ENCODE measurements at regions not wholly inside any gene's neighbourhood (a gene's known extent, or its start where the extent isn't known, plus 50 kb on each side); places are given as distances from the start of the nearest gene placed in this dataset.

DNA sequence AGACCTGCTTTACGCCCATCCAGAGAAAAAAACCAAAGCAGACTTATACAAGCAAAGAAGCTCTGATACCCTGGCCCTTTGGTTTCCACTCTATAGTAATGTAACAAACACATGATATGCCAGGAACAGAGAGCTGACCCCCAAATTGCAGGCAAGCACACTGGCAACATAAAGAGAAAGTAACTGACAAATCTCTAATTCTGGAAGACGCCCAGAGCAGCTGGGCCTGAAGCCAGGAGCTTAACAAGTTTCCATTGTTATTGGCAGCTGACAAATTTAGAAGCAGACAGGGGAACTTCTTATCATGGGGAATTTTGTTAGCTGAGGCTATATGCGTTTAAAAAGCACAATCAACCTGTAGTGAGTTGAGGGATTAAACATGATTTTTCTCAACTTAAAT lies 158.0 kb downstream of the DLEU7 start:
- peak in 2 of 3 donors; percentile 18 to 54 for DNase-seq (ENCODE audit: low read depth in 2 of 3, low spot score in 2 of 3)

DNA sequence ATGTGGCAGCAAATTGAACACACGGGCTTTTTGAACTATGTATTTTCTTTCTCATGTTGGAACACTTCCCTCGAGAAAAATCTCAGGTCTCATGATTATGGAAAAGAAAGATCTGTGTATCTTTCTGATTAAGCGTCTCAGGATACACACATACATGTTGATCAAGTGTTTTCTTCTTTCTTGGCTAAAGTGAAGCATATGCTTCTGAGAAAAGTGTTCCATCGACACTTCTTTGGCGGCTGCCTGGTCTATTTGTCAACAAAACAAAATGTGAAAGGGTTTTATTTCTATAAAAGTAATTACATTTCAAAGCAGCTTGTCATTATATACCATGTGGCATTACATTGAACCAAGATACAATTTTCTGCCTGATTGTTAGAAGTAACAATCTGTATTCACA lies 157.5 kb downstream of the DLEU7 start:
- no peak for DNase-seq (ENCODE audit: low read depth in 2 of 3, low spot score in 2 of 3)

DNA sequence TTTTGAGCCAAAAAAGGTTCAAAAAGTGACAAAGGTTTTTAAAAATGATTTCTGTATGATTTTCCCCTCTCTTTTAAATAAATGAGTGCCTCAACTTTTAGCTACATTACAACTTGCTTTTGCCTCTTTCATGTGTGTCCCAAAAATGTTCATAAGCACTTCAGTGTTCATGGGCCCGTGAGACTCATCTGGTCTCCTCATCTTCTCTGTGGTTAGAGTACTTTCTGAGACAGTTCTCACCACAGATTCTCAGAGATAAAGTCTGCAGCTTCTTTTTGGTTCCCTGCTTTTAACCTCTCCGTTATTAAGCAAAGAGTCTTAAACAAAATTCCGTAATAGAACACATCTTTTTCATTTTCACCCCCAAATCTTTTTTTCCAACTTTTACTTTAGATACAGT lies 156.9 kb downstream of the DLEU7 start:
- no peak for DNase-seq (ENCODE audit: low read depth in 2 of 3, low spot score in 2 of 3)

DNA sequence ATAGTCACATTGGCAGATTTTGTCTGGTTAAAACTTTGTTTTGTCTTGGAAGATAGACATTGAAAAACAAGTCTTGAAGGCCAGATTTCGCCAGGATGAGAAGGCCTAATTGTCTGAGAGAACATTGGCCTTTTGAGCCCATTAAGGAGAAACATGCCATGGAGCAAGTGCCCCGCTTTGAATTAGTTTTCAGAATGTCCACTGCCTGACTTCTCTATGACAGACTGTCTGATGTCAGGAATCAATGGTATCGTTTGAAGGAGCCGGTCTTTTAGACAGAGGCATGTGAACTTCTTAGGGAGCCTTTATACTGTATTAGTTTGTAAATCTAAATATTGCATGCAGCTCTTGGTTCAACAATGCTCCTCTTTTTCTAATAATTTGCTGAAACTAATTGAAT lies 155.9 kb downstream of the DLEU7 start:
- DNase-seq (ENCODE audit: low read depth in 2 of 3, low spot score in 2 of 3): no peak

DNA sequence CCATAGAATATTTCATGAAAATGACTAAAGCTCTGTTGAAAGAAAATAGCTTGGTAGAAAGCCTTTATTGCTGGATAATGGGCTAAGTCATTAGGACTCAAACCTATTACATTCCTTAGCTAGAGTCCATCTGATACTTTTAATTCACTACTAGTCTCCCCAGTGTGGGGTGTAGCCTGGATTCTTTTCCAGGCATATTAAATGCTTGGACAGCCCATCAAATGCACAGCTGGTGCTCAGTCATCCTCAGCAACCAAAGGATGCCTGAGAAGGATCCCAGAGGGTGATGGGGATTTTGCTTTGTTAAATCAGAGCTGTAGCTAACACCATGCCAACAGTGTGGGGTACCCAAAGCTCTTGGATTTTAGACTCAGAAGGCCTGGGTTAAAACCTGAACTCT lies 153.5 kb downstream of the DLEU7 start:
- DNase-seq (ENCODE audit: low read depth in 2 of 3, low spot score in 2 of 3): no peak

DNA sequence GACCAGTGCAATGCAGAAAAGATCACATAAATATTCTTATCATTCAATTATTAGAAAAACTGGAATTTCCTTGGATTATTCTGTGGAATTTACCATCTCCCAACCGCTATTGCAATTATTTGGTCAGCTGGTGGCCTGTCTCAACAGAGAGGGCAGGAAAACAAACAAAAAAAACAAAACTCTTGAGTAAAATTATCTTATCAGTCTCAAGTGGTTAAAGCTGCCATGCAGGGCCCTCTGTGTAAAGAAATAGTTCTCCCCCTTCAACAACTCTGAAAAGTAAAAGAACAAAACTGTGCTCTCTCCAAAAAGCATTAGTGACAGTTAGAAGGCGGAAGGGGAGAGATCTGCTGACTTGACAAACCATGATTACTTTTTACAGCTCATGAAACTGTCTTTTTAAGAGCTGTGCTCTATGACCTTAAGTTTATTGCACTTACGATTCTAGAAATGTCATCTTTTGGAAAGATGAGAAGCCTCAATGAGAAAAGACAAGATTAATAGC lies 152.3 kb downstream of the DLEU7 start:
- no peak for DNase-seq (ENCODE audit: low read depth in 2 of 3, low spot score in 2 of 3)

DNA sequence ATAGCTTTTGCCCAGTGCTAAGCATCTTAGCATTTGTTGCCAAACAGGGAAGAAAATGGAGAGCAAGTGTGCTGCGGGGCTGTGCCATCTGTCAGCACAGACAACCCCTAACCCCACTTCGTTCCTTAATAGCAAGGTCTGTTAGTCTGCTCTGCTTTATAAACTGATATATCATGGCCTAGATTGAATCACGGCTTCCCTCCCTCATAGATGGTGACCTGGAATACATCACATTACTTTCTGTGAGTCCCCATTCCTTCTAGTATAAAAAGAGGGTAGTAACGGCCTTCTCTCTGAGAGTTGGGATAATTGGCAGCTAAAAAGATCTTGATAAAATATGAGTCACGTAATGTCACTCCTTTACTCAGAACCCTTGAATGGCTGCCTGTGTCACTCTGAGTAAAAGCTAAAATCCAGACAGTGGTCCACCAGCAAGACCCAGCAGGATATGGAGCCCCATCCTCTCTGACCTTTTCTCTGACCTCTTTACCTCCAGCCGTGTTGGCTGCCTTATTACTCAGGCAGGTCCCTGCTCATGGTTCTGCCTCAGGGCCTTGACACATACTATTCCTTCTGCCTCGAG lies 151.7 kb downstream of the DLEU7 start:
- DNase-seq (ENCODE audit: low read depth in 2 of 3, low spot score in 2 of 3): no peak

DNA sequence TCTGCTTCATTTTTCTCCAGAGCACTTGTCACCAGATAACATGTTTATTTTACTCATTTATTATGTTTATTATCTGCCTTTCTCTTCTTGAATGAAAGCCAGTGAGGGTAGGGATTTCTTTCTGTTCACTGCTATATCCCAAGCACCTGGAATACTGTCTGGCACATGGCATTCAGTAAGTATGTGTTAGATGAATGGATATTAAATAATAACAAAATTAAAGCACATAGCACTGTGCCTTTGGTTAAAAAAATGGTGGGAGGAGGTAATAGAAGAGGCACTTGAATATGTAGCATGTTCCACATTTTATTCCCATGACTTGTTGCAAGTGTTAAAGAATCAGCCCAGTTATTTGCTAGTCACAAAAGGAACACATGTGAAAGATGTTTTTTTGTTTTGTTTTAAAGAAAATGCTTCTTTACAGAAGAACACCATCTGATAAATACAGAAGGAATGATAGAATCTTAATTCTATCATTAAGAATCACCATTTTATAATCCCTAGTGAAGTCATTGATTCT lies 151.0 kb downstream of the DLEU7 start:
- no peak for DNase-seq (ENCODE audit: low read depth in 2 of 3, low spot score in 2 of 3)

DNA sequence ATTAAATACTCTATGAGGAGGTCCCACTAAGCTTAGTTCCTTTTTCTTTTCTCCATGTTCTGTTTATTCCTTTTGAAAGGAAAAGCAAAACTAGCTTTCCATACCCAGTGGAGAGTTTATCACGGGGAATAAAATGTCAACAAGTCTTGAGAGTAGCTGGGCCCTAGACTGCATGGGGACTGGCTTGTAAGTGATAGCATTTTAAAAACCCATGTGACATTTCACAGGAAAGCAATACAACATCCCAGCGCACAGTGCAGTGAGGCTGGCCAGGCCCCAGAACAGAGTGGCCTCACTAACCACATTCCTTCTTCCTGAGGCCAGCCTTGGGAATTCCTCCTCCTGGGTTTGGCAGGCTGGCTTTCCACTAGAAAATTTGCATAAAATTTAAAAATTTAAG lies 149.8 kb downstream of the DLEU7 start:
- DNase-seq (ENCODE audit: low read depth in 2 of 3, low spot score in 2 of 3): no peak

DNA sequence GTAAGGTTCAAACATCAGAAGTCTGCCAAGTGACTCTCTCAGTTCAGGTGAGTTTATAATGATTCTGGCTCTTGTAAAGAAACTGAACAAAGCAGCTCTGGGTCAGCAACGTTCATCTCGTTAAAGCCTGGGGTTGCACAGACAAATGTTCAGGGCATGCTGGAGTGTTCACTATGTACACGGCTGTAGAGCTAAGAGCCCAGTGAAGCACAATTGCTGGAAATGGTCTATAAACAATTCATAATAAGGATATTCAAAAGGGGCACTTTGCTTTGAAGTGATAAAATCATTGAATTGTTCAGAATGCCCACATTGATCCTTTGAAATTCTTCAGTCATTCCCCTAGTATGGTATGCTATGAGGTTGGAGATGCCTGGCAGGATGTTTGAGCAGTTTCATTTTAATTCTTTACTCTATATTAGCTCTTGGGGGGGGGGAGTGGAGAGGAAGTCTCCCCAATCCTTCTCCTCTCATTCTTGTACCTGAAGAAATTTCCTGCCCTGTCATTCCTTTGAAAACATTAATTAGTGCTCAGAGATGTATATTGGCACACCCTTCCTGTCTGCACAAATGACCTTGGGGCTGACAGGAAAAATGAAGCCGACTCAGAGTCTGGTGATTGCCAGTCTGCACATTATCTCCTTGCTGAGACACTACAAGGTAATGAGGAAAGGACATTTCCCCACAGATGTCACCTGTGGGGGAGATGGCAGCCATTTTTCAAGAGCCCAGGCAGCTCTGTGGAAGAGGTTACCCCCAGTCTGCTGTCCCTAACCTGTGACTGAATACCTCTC lies 145.5 kb downstream of the DLEU7 start:
- DNase-seq (ENCODE audit: low read depth in 2 of 3, low spot score in 2 of 3): no peak

DNA sequence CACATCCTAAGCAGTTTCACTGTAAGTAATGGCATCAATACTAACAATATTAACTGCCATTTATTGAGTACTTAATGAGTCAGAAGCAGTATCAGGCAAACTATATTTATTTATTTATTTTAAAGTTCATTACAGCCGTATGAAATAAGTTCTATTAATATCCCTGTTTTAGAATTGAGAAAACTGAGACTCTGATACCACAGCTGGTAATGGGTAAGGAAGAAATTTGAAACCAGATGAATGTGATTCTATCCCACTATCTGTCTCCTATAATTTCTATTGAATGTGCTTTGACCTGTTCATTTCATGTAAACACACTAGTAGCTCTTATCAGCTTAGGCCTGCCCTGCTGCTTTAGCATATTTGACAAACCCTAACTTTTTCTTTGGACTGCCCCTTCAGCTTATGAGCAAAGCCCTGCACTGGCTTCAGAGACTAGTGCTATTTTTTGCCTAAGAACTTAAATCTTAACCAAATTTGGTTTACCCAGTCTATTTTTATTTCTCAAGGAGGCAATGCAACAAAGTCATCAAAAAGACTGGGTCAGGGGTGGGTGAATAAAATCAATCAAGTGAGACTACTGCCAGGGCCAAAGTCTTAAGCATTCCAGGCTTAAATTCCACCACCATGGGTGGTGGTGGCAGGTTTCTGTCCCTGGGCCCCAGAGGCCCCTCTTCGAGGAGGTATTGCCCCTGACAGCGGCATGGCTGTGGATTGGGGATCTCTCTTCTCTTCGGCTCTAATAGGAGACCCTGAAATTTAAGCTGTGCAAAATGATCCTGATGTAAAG lies 143.4 kb downstream of the DLEU7 start:
- DNase-seq (ENCODE audit: low read depth in 2 of 3, low spot score in 2 of 3): no peak

DNA sequence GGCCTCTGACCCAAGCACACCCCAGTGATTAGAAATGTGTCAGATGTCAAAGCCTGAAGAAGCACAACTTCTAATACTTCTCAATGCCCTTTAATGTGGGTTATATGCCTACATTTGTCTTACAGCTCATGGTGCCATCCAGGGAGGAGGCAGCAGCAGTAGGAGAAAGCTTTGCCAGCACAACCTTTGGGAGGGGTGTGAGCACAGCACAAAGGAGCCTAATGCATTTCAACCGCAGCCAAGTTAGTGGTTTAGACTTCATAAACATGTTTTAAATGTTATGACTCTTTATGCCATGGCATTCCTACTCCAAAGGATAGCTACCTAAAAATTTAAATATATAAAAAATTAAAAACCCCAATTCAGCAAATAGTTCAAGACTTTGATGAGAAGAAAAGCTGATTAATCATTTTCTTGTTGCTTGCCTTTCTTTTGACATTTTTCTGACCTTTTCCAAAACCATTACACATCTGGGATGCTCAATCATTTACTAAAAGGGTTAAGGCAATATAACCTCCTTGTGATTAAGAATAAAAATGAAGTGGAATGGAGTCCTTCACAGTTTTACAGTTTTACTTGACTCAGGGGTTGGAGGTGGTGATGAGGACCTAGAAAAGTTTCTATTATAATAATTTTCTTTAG lies 142.7 kb downstream of the DLEU7 start:
- no peak for DNase-seq (ENCODE audit: low read depth in 2 of 3, low spot score in 2 of 3)

DNA sequence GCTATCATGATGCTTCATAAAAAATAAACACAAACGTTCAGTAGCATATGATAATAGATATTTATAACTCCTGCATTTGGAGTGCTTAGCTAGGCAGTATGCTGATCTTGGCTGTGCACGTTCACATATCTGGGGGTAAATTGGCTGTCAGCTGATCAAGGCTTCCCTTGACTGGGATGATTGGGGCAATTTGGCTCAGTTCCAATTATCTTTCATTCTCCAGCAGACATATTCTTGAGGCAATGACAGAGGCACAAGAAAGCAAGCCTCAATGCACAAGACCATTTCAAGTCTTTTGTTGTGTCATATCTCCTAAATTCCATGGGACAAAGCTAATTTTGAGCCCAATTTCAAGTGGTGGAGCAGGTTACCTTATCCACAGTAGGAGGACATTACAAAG lies 142.0 kb downstream of the DLEU7 start:
- no peak for DNase-seq (ENCODE audit: low read depth in 2 of 3, low spot score in 2 of 3)

DNA sequence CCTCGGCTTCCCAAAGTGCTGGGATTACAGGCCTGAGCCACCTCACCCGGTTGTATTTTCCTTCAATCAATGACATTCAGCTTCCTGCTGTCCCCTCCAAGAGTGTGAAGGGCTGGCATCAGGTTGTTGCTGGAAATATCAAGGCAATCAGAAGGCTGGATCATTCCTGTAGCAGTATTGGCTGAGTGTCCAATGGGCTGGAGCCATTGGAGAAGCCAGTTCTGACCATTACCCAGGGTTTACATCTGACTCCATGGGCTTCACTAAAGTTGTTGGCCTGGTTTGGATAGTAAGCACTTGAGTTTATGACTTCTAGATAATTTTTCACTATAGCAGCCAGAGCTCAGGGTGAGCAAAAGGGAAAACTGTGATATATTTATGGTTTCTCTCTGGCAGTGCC lies 137.0 kb downstream of the DLEU7 start:
- DNase-seq (ENCODE audit: low read depth in 2 of 3, low spot score in 2 of 3): no peak

DNA sequence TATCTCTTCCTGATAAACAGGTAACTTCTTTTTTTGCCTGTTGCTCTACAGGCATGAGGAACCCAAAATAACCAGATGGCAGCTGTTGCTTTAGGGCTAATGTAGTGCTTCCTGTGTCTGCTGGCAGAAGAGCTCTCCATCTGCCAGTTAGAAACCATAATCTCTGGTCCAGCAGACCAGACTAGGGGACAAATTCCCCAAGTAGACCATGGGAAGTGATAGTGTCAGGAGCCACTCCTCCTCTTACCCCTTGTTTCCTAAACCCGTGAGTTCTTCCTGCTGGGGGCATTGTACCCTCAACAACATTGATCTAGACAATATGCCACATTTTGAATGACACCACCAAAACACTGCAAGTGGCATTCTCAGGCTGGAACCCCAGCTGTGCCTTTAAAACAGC lies 135.9 kb downstream of the DLEU7 start:
- DNase-seq (ENCODE audit: low read depth in 2 of 3, low spot score in 2 of 3): peak in 1 of 3 donors; percentile 39

DNA sequence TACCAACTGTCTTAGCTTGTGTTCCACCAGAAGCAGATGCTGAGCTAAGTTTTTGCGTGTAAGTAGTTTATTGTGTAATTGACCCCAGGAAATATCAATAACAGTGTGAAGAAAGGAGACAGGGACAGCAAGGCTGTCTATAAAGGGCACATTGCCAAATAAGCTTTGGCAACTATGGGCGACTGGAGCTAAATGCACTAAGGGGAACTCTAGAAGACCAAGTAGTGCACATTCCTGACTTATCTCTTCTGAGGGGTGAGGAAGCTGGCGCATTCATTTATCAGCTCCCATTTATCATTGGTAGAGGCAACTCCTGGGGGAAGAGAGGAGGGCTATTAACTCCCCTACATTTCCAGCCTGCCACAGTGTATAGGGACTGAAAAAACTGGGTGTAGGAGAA lies 135.0 kb downstream of the DLEU7 start:
- no peak for DNase-seq (ENCODE audit: low read depth in 2 of 3, low spot score in 2 of 3)

DNA sequence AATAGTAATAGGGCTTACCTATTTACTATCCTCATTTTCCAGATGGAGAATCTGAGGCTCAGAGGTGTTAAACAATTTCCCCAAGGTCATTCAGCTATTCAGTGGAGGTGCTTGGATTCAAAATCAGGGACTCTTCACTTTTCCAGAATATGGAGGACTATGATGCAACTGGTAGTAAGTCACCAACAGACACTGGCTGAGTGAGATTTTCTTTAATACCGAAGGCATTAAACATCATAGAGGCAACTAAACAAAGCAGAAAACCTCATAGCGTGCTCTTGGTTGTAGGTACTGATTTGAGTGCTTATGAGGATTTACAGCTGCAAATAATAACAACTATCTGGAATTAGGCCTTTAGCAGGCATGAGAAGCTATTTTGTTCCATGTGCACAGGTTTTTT lies 134.4 kb downstream of the DLEU7 start:
- no peak for DNase-seq (ENCODE audit: low read depth in 2 of 3, low spot score in 2 of 3)

DNA sequence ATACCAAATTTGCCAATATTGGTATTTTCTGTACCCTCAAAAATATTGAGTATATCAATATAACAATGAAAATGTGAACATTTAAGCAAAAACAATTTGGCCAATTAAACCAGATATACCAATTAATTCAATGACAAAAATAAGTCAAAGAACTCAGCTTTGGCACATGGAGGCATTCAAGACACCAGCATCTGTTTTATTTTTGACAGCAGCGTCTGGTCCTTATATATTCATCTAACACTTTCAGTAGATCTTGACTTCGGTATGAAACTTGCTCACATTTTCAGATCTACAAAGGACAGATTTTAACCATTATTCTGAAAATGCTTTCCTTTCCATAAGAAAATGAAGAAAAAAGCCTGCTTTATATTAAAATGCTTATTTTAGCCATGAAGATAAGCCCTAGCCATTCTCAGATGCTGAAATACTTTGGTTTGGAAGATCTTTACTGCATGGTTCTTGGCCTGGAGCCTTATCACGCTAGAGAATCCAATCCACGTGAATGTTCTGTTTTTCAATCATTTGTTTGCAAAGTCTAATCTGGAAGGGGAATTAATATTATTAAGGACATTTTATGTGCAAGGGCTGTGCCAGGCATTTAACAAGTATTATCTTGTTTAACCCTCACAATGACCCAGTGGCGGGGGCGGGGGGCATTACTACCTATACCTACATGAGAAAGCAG lies 132.2 kb downstream of the DLEU7 start:
- DNase-seq (ENCODE audit: low read depth in 2 of 3, low spot score in 2 of 3): no peak

DNA sequence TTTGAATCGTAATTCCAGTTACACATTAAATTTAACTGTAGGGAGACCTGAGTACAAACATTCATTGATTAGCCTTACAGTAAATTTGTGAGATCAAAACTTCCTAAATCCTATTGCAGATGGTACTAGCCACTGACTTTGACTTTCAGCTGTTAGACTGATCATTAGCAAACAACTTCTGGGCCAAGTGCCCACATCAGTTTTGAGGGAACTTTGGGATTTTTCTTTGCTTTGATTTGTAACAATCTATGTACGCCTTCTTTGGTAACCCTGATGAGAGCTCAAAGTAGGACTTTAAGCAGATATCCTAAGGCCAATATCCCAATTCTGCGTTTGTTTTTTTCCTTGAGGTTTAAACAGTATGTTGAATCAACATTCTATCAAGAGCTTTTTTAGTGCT lies 131.5 kb downstream of the DLEU7 start:
- DNase-seq (ENCODE audit: low read depth in 2 of 3, low spot score in 2 of 3): no peak

DNA sequence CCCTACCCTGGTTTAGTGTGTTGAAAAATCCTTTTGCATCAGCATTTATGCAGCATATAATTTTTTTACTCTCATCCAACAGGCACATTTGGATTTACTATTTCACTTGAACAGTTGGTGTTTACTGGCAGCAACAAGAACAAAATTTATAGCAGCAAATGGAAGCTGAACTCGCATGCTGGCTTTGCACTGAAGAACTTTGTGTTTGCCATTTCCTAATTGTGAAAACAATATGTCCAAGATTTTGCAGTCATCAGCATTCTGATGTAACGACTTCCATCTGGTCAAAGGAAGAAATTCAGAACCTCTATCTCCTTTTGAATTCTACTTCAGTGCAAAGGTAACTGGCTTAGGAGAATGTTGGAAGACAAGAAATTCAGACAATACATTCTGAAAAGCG lies 131.0 kb downstream of the DLEU7 start:
- no peak for DNase-seq (ENCODE audit: low read depth in 2 of 3, low spot score in 2 of 3)

All from hematopoietic multipotent progenitor cell (in vitro differentiated cells).